HepG2 (cell line): ENCODE measurements at regions not wholly inside any gene's neighbourhood (a gene's known extent, or its start where the extent isn't known, plus 50 kb on each side); places are given as distances from the start of the nearest gene placed in this dataset.

ENCODE experiments used
- ATAC-seq: fragments of 200-7000 bp; cut with Tn5 transposase; 3 replicates; pipeline ENCODE4 v1.9.1; 2020; ENCODE audit warnings: mild to moderate bottlenecking, moderate library complexity
- BruUV-seq: library from RNA; stranded (reverse); fragments of 400-500 nt; replicated peaks from 2 replicates; lab custom pipeline; 2021; lab: Mats Ljungman, UMichigan
- CTCF ChIA-PET: fragments of 300-600 bp; formaldehyde crosslinking; extraction: SDS; loops from one replicate; lab custom pipeline; 2021; ENCODE audit warnings: low total read pairs, inconsistent platforms, low intra/inter-chr PET ratio; lab: Yijun Ruan, JAX
- POLR2A ChIA-PET: fragments of 350-600 bp; sonication (Branson Sonifier 250); formaldehyde crosslinking; loops from one replicate; lab custom pipeline; 2020; ENCODE audit warnings: antibody characterized with exemption, inconsistent platforms; lab: Yijun Ruan, JAX
- DNase-seq: peaks from one replicate; pipeline ENCODE4 v3.0.0-alpha.2; 2015; ENCODE audit warnings: low spot score
- FAIRE-seq: peaks from 3 replicates; lab custom pipeline; 2011; peaks lifted over from hg19 to GRCh38; lab: Jason Lieb, UNC
- H2AFZ ChIP-seq: one replicate; pipeline ENCODE4 v1.6.1; 2011; ENCODE audit warnings: low read length, inconsistent platforms
- H3K27ac ChIP-seq: fragments of 300-600 bp; 3 replicates; pipeline ENCODE4 v1.8.0; 2011; ENCODE audit warnings: mixed run types, mild to moderate bottlenecking, mixed read lengths, low read length, inconsistent platforms; ENCODE audit not compliant: insufficient read depth; ENCODE audit errors: extremely low read length
- H3K27me3 ChIP-seq, 2 experiments: fragments of 200-600 bp in 1 of 2; 2 replicates in 1 of 2; 3 replicates in 1 of 2; pipeline versions ENCODE4 v1.6.0 to v1.8.0; 2011; ENCODE audit warnings: low read length in 2 of 2, mild to moderate bottlenecking in 2 of 2, moderate library complexity in 2 of 2, inconsistent platforms in 1 of 2; ENCODE audit not compliant: insufficient read depth in 2 of 2, control insufficient read depth in 1 of 2
- H3K36me3 ChIP-seq, 2 experiments: fragments of 200-600 bp in 1 of 2; replicated peaks in 1 of 2; 2 replicates in 1 of 2; 3 replicates in 1 of 2; pipeline versions ENCODE4 v1.5.1 to v1.8.0; 2011; ENCODE audit warnings: low read length in 2 of 2, inconsistent platforms in 1 of 2; ENCODE audit not compliant: insufficient read depth in 2 of 2, control insufficient read depth in 1 of 2
- H3K4me1 ChIP-seq: 2 replicates; pipeline ENCODE4 v1.5.1; 2012; ENCODE audit warnings: low read length, inconsistent platforms; ENCODE audit not compliant: insufficient read depth
- H3K4me2 ChIP-seq: 2 replicates; pipeline ENCODE4 v1.6.0; 2011; ENCODE audit warnings: low read depth, low read length, inconsistent platforms
- H3K4me3 ChIP-seq, 3 experiments: fragments of 200-600 bp in 1 of 3; sonication (generic), shearing (Covaris generic) in 1 of 3; replicated peaks in 1 of 3; 2 replicates each; pipeline ENCODE4 v1.5.1; 2011 to 2016; ENCODE audit warnings: low read length in 3 of 3, inconsistent platforms in 2 of 3, low read depth in 2 of 3, mild to moderate bottlenecking in 2 of 3, control low read depth in 1 of 3, mixed read lengths in 1 of 3; ENCODE audit not compliant: insufficient read depth in 1 of 3
- H3K79me2 ChIP-seq: one replicate; pipeline ENCODE4 v1.6.1; 2011; ENCODE audit warnings: low read length, inconsistent platforms; ENCODE audit not compliant: insufficient read depth
- H3K9ac ChIP-seq: 2 replicates; pipeline ENCODE4 v1.6.0; 2011; ENCODE audit warnings: mild to moderate bottlenecking, low read depth, low read length, inconsistent platforms; ENCODE audit not compliant: insufficient read depth
- H3K9me3 ChIP-seq: 2 replicates; pipeline ENCODE4 v1.5.1; 2012; ENCODE audit warnings: mild to moderate bottlenecking, low read length
- H4K20me1 ChIP-seq: 2 replicates; pipeline ENCODE4 v1.6.0; 2011; ENCODE audit warnings: inconsistent platforms, mild to moderate bottlenecking, low read length, moderate library complexity; ENCODE audit not compliant: insufficient read depth
- ADNP ChIP-seq: sonication (generic); formaldehyde crosslinking; IDR thresholded peaks from 2 replicates; pipeline ENCODE4 v1.4.0; 2020; ENCODE audit warnings: missing genetic modification reagents
- ARNTL ChIP-seq: sonication (generic); formaldehyde crosslinking; IDR thresholded peaks from 2 replicates; pipeline ENCODE4 v1.4.0; 2020; ENCODE audit warnings: mild to moderate bottlenecking, missing genetic modification reagents
- DNMT1 ChIP-seq: sonication (generic); formaldehyde crosslinking; IDR thresholded peaks from 2 replicates; pipeline ENCODE4 v1.5.1; 2020; ENCODE audit warnings: mild to moderate bottlenecking, missing genetic modification reagents
- EHMT2 ChIP-seq: fragments of 200-600 bp; sonication (generic); IDR thresholded peaks from 2 replicates; pipeline ENCODE4 v1.7.0; 2017; ENCODE audit warnings: antibody characterized with exemption, low read depth, low read length, borderline replicate concordance
- FLYWCH1 ChIP-seq: sonication (generic); formaldehyde crosslinking; IDR thresholded peaks from 2 replicates; pipeline ENCODE4 v1.8.1; 2023; ENCODE audit warnings: mild to moderate bottlenecking, missing genetic modification reagents
- IRF2 ChIP-seq: IDR thresholded peaks from 2 replicates; pipeline ENCODE4 v1.6.1; 2018; ENCODE audit warnings: missing genetic modification reagents, missing compliant biosample characterization
- KAT8 ChIP-seq: IDR thresholded peaks from 2 replicates; pipeline ENCODE4 v1.6.1; 2016; ENCODE audit warnings: missing genetic modification reagents, missing compliant biosample characterization
- KDM1A ChIP-seq: IDR thresholded peaks from 2 replicates; pipeline ENCODE4 v1.6.1; 2016; ENCODE audit warnings: missing compliant biosample characterization
- KDM2A ChIP-seq: sonication (generic); formaldehyde crosslinking; IDR thresholded peaks from 2 replicates; pipeline ENCODE4 v1.4.0; 2020; ENCODE audit warnings: low read depth, missing genetic modification reagents, borderline replicate concordance
- MEIS1 ChIP-seq: sonication (generic); formaldehyde crosslinking; IDR thresholded peaks from 2 replicates; pipeline ENCODE4 v1.9.0; 2021; ENCODE audit warnings: mild to moderate bottlenecking, missing genetic modification reagents, moderate library complexity, borderline replicate concordance
- NFE2L2 ChIP-seq: fragments of 150-350 bp; IDR thresholded peaks from 2 replicates; pipeline ENCODE4 v1.6.1; 2014; ENCODE audit warnings: low read length
- NRL ChIP-seq: sonication (generic); formaldehyde crosslinking; IDR thresholded peaks from 2 replicates; pipeline ENCODE4 v1.5.0; 2020; ENCODE audit warnings: missing genetic modification reagents, mild to moderate bottlenecking, moderate library complexity, borderline replicate concordance
- TAF1 ChIP-seq: sonication (generic); formaldehyde crosslinking; IDR thresholded peaks from 2 replicates; pipeline ENCODE4 v1.4.0; 2020; ENCODE audit warnings: missing genetic modification reagents
- ZBTB39 ChIP-seq: sonication (generic); formaldehyde crosslinking; IDR thresholded peaks from 2 replicates; pipeline ENCODE4 v1.5.0; 2020; ENCODE audit warnings: missing genetic modification reagents
- ZBTB42 ChIP-seq: sonication (generic); formaldehyde crosslinking; IDR thresholded peaks from 2 replicates; pipeline ENCODE4 v1.5.0; 2020; ENCODE audit warnings: mild to moderate bottlenecking, missing genetic modification reagents
- ZNF180 ChIP-seq: sonication (generic); formaldehyde crosslinking; IDR thresholded peaks from 2 replicates; pipeline ENCODE4 v1.4.0; 2020; ENCODE audit warnings: low read depth, missing genetic modification reagents, borderline replicate concordance
- ZNF260 ChIP-seq: sonication (generic); formaldehyde crosslinking; IDR thresholded peaks from 2 replicates; pipeline ENCODE4 v1.4.0; 2020; ENCODE audit warnings: missing genetic modification reagents, low read depth, mild to moderate bottlenecking, borderline replicate concordance
- ZNF496 ChIP-seq: sonication (generic); formaldehyde crosslinking; IDR thresholded peaks from 2 replicates; pipeline ENCODE4 v1.8.1; 2023; ENCODE audit warnings: mild to moderate bottlenecking, moderate library complexity, missing genetic modification reagents; ENCODE audit not compliant: insufficient replicate concordance
- ZNF552 ChIP-seq: sonication (generic); formaldehyde crosslinking; IDR thresholded peaks from 2 replicates; pipeline ENCODE4 v1.9.0; 2022; ENCODE audit warnings: missing genetic modification reagents, mild to moderate bottlenecking, borderline replicate concordance
- ZNF597 ChIP-seq: sonication (generic); formaldehyde crosslinking; IDR thresholded peaks from 2 replicates; pipeline ENCODE4 v1.5.0; 2020; ENCODE audit warnings: missing genetic modification reagents
- ZNF607 ChIP-seq: sonication (generic); formaldehyde crosslinking; IDR thresholded peaks from 2 replicates; pipeline ENCODE4 v1.5.1; 2020; ENCODE audit warnings: missing genetic modification reagents, mild to moderate bottlenecking, borderline replicate concordance
- ZNF788 ChIP-seq: sonication (generic); formaldehyde crosslinking; IDR thresholded peaks from 2 replicates; pipeline ENCODE4 v1.5.0; 2020; ENCODE audit warnings: mild to moderate bottlenecking, missing genetic modification reagents, borderline replicate concordance
- WGBS: methylation state at CpG from one replicate; pipeline ENCODE4 v1.1.6; 2017; ENCODE audit warnings: low lambda C conversion rate; 5-methylcytosine and 5-hydroxymethylcytosine counted together
- in situ Hi-C: cut with HindIII; loops from 2 replicates; pipeline ENCODE4 v1.10.0; 2017; ENCODE audit warnings: low pct_unique_long_range_greater_than_20kb; ENCODE audit not compliant: extremely low pct_ligation_motif_present
- intact Hi-C: fragments of 100-400 bp; cut with micrococcal nuclease; formaldehyde crosslinking; loops from one replicate; pipeline ENCODE4 v1.10.0; 2022; ENCODE audit not compliant: unreplicated experiment

GRCh38 chr10:88120075-88120474 lies 256.6 kb downstream of the PTEN start (continued):
- TF ChIP-seq FLYWCH1 (CRISPR knock-in tag) (no peak), MEIS1 (CRISPR knock-in tag) (no peak)

GRCh38 chr10:88120599-88121333 lies 257.3 kb downstream of the PTEN start:
- ATAC-seq (no peak), FAIRE-seq (no peak), DNase-seq (no peak)
- in situ Hi-C loops, result loop anchor here (25.0 kb wide), 1 partner anchor 458 kb away; the partner anchor contains the start of gene PAPSS2
- POLR2A ChIA-PET, result no interaction called here
- H3K79me2 ChIP-seq, result no peaks in the 10 kb centered on the region
- no peaks in the 10 kb centered on the region for H4K20me1 ChIP-seq
- intact Hi-C loops, result no loop called here
- peaks cover 2 to 4% of the 10 kb centered on the region in 2 experiments; a peak in 2 of 5 replicates for H3K27me3 ChIP-seq
- H3K4me2 ChIP-seq, result no peak overlapping the region
- H3K9ac ChIP-seq, result no peak overlapping the region
- CTCF ChIA-PET, result no interaction called here
- H3K9me3 ChIP-seq, result no peaks in the 10 kb centered on the region
- no peak for TF ChIP-seq ZNF788
- TF ChIP-seq DNMT1, result no peak
- TF ChIP-seq ZNF496, result no peak
- no peak for TF ChIP-seq ZBTB42 (CRISPR knock-in tag)
- TF ChIP-seq ZNF180 (CRISPR knock-in tag), result no peak
- TF ChIP-seq TAF1 (CRISPR knock-in tag), result no peak
- no peak for TF ChIP-seq ZNF607
- no peak for TF ChIP-seq KAT8
- TF ChIP-seq NRL, result no peak
- TF ChIP-seq ARNTL (CRISPR knock-in tag), result no peak
- no peak for TF ChIP-seq ZNF597
- no peak for TF ChIP-seq EHMT2
- TF ChIP-seq IRF2, result no peak
- no peak for TF ChIP-seq NFE2L2
- TF ChIP-seq KDM1A, result no peak
- no peak for TF ChIP-seq ZNF260 (CRISPR knock-in tag)
- no peak for TF ChIP-seq ADNP (CRISPR knock-in tag)
- no peak for TF ChIP-seq KDM2A (CRISPR knock-in tag)
- no peak for TF ChIP-seq ZNF552
- TF ChIP-seq ZBTB39 (CRISPR knock-in tag), result no peak
- H3K4me3 ChIP-seq, result no peak overlapping the region
- no peak overlapping the region for H2AFZ ChIP-seq
- 9% methylated on average over 2 of the region's 5 CpGs for WGBS
- H3K27ac ChIP-seq, result no peak overlapping the region
- no TSS peak for BruUV-seq
- H3K36me3 ChIP-seq, result no peaks in the 10 kb centered on the region
- H3K4me1 ChIP-seq, result no peaks in the 10 kb centered on the region
